HG03520 (cell line): ENCODE measurements at regions not wholly inside any gene's neighbourhood (a gene's known extent, or its start where the extent isn't known, plus 50 kb on each side); places are given as distances from the start of the nearest gene placed in this dataset.

ENCODE experiments used
- ATAC-seq: cut with Tn5 transposase; IDR thresholded peaks from one replicate; pipeline ENCODE4 v1.9.1; 2021; ENCODE audit warnings: mild to moderate bottlenecking, moderate library complexity; ENCODE audit not compliant: unreplicated experiment

DNA sequence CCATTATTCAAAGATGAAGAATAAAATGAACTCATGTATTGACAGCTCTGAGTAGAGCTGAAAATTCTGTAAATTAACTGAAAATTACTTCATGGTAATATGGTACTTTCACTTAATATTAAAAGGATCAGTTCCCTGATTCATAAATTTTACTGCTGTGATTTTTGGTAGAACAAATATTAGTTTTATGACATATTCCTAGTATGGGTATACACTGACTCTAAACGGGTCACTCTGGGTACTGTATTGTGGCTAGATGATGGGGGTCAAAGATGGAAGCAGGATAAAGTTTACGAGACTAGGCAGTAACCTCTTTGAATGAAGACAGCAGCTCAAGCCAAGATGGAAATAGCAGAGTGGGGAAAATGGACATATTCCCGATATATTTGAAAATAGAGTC, 135.5 kb downstream of the NUAK1 start:
- ATAC-seq = no peak

DNA sequence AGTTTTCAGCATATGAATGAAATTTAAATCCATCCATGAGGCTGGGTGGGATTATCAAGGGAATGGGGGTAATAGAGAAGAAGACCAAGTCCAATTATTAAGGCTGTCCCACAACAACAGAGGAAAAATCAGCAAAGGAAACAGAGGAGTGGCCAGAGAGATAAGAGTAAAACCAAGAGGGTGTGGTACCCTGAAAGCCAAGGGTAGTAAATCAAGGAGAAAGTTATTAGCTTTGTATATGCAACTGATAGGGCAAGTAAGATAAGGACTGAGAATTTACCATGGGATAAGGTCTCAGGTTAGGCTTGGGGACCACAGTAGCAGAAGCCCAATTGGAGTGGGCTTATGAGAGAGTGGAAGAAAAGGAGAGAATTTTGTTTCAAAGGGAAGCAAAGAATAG, 134.5 kb downstream of the NUAK1 start:
- no peak for ATAC-seq

DNA sequence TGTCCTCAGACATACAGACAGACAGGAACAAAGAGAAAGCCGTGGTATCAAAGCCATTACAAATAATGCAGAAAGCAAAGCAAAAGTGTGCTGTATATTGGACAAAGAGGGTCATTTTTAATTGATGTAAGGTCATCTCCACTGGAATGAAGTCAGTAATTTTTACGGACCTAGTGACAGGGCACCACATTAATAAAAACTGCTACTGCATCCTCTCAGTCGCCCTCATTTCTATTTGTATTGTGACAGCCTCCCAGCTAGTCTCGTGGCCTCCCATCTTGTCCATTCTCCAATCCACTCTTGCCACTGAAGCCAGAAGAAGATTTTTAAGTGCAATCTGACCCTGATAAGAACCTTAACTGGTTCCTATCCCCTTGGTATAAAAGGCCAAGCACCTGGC, 132.4 kb downstream of the NUAK1 start:
- no peak for ATAC-seq

DNA sequence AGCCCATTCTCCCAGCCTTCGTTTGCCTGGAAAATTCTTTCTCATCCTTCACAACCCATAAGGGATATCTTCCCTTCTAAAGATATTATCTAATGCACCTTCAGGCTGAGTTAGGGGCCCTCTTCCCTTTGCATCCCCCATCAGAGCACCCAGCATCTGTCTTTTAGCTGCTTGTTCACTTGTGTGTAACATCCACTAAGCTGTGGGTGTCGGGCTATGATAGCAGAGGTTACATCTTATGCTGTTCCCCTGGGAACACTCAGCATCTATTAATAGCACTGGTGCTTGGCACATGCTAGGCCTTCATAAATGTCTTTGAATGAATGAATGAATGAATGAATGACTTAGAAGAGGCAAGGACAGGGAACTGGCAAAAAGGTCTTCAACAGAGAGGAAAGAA, 131.8 kb downstream of the NUAK1 start:
- no peak for ATAC-seq

DNA sequence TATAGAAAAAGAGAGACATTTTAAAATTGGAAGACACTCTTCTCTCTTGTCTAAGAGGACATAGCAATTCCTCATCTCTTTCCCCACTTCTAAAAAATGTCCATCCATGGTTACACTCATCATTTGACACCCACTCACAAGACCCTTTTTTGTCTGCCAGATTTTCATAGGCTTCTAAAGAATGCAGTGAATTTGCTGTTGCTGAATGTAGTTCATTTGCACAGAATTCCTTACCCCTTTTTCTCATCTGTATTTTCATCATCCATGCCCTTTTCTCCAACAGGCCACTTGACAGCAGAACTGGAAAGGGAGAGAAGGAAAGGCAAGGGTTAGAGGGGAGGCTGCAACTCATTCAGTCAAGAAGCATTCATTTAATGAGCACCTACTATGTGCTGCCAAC, 128.0 kb downstream of the NUAK1 start:
- ATAC-seq = no peak
